ENCODE measurements at regions not wholly inside any gene's neighbourhood (a gene's known extent, or its start where the extent isn't known, plus 50 kb on each side); places are given as distances from the start of the nearest gene placed in this dataset.
"Not testable (repeated sequence)": the region's sequence is repeated elsewhere in the genome, so short reads cannot be mapped to it uniquely, and the experiment has no call there.

- no peak for DNase-seq
Observed at GRCh38 chr20:5696011-5696559, 54.1 kb upstream of the SHLD1 start.

GRCh38 chr20:5691918-5692618 lies 58.1 kb upstream of the SHLD1 start:
- no peak for DNase-seq

- no peak for DNase-seq
Observed at GRCh38 chr20:5689463-5689862, 60.7 kb upstream of the SHLD1 start.

GRCh38 chr20:5688431-5688972 lies 61.7 kb upstream of the SHLD1 start:
- DNase-seq: no peak

GRCh38 chr20:5687884-5688283 lies 62.3 kb upstream of the SHLD1 start:
- DNase-seq: no peak

GRCh38 chr20:5686384-5687105 lies 63.7 kb upstream of the SHLD1 start:
- DNase-seq: no peak

GRCh38 chr20:5682556-5682955 lies 67.6 kb upstream of the SHLD1 start:
- DNase-seq: not testable (repeated sequence)

GRCh38 chr20:5680192-5680591 lies 69.4 kb upstream of the GPCPD1 start:
- no peak for DNase-seq

- no peak for DNase-seq
Observed at GRCh38 chr20:5678777-5679176, 68.0 kb upstream of the GPCPD1 start.

GRCh38 chr20:5677944-5678343 lies 67.1 kb upstream of the GPCPD1 start:
- DNase-seq: not testable (repeated sequence)

GRCh38 chr20:5677389-5677788 lies 66.6 kb upstream of the GPCPD1 start:
- no peak for DNase-seq

GRCh38 chr20:5675103-5676091 lies 64.6 kb upstream of the GPCPD1 start:
- no peak for DNase-seq

GRCh38 chr20:5674176-5674660 lies 63.4 kb upstream of the GPCPD1 start:
- peak; percentile 42 for DNase-seq

- no peak for DNase-seq
Observed at GRCh38 chr20:5670874-5671273, 60.1 kb upstream of the GPCPD1 start.

- DNase-seq: no peak
Observed at GRCh38 chr20:5670036-5670536, 59.3 kb upstream of the GPCPD1 start.

- no peak for DNase-seq
Observed at GRCh38 chr20:5668529-5668868, 57.7 kb upstream of the GPCPD1 start.

GRCh38 chr20:5667705-5668528 lies 57.1 kb upstream of the GPCPD1 start:
- DNase-seq: no peak

- no peak for DNase-seq
Observed at GRCh38 chr20:5665417-5665816, 54.6 kb upstream of the GPCPD1 start.

GRCh38 chr20:5663396-5663795 lies 52.6 kb upstream of the GPCPD1 start:
- no peak for DNase-seq

- no peak for DNase-seq
Observed at GRCh38 chr20:5662769-5663168, 52.0 kb upstream of the GPCPD1 start.

GRCh38 chr20:5660756-5661155 lies 50.0 kb upstream of the GPCPD1 start:
- DNase-seq: not testable (repeated sequence)

Data from activated CD4-positive, alpha-beta T cell treated with anti-CD3 and anti-CD28 coated beads, Interleukin-10, Interleukin-2, amounts not matched to agents 100 ng/mL and 50 ng/mL, durations not matched to agents 16 hours and 8 hours (primary cell).